Jurkat, Clone E6-1 (cell line): ENCODE measurements at regions not wholly inside any gene's neighbourhood (a gene's known extent, or its start where the extent isn't known, plus 50 kb on each side); places are given as distances from the start of the nearest gene placed in this dataset.

ENCODE experiments used
- DNase-seq: peaks from one replicate; pipeline ENCODE4 v3.0.0-alpha.2; 2011; ENCODE audit warnings: low read depth, low spot score
- H3K4me3 ChIP-seq: 2 replicates; pipeline ENCODE4 v1.5.1; 2011; ENCODE audit warnings: mild to moderate bottlenecking, low read length, control low read depth, moderate library complexity

- H3K4me3 ChIP-seq = no peak overlapping the region
- DNase-seq = peak; percentile 33
Observed at GRCh38 chr3:30112902-30113484, 493.4 kb upstream of the TGFBR2 start.

- H3K4me3 ChIP-seq = no peak overlapping the region
- no peak for DNase-seq
Observed at GRCh38 chr3:30113906-30114305, 492.5 kb upstream of the TGFBR2 start.

GRCh38 chr3:30114918-30115317 lies 491.5 kb upstream of the TGFBR2 start:
- DNase-seq = no peak

GRCh38 chr3:30122359-30122758 lies 484.0 kb upstream of the TGFBR2 start:
- H3K4me3 ChIP-seq = no peak overlapping the region
- DNase-seq = no peak

More at GRCh38 chr3:30114918-30115317, 491.5 kb upstream of the TGFBR2 start:
- no peak overlapping the region for H3K4me3 ChIP-seq

GRCh38 chr3:30123224-30123623 lies 483.2 kb upstream of the TGFBR2 start:
- DNase-seq = no peak
- no peak overlapping the region for H3K4me3 ChIP-seq

- H3K4me3 ChIP-seq = no peak overlapping the region
- no peak for DNase-seq
Observed at GRCh38 chr3:30123755-30124154, 482.6 kb upstream of the TGFBR2 start.

- DNase-seq = no peak
Observed at GRCh38 chr3:30124435-30125370, 481.7 kb upstream of the TGFBR2 start.

GRCh38 chr3:30129765-30130164 lies 476.6 kb upstream of the TGFBR2 start:
- no peak for DNase-seq
- H3K4me3 ChIP-seq = no peak overlapping the region

More at GRCh38 chr3:30124435-30125370, 481.7 kb upstream of the TGFBR2 start:
- H3K4me3 ChIP-seq = no peak overlapping the region

- DNase-seq = no peak
- no peak overlapping the region for H3K4me3 ChIP-seq
Observed at GRCh38 chr3:30130391-30130790, 476.0 kb upstream of the TGFBR2 start.

- H3K4me3 ChIP-seq = no peak overlapping the region
- DNase-seq = no peak
Observed at GRCh38 chr3:30131191-30131590, 475.2 kb upstream of the TGFBR2 start.

GRCh38 chr3:30135190-30135589 lies 471.2 kb upstream of the TGFBR2 start:
- no peak for DNase-seq
- no peak overlapping the region for H3K4me3 ChIP-seq

GRCh38 chr3:30139283-30139682 lies 467.1 kb upstream of the TGFBR2 start:
- no peak overlapping the region for H3K4me3 ChIP-seq

GRCh38 chr3:30140356-30141075 lies 465.9 kb upstream of the TGFBR2 start:
- no peak for DNase-seq

More at GRCh38 chr3:30139283-30139682, 467.1 kb upstream of the TGFBR2 start:
- no peak for DNase-seq

GRCh38 chr3:30141178-30141581 lies 465.2 kb upstream of the TGFBR2 start:
- DNase-seq = no peak
- no peak overlapping the region for H3K4me3 ChIP-seq

More at GRCh38 chr3:30140356-30141075, 465.9 kb upstream of the TGFBR2 start:
- H3K4me3 ChIP-seq = no peak overlapping the region

GRCh38 chr3:30141927-30142326 lies 464.5 kb upstream of the TGFBR2 start:
- no peak overlapping the region for H3K4me3 ChIP-seq
- no peak for DNase-seq

GRCh38 chr3:30142946-30143345 lies 463.5 kb upstream of the TGFBR2 start:
- no peak for DNase-seq

GRCh38 chr3:30145281-30145680 lies 461.1 kb upstream of the TGFBR2 start:
- no peak overlapping the region for H3K4me3 ChIP-seq
- DNase-seq = no peak

More at GRCh38 chr3:30142946-30143345, 463.5 kb upstream of the TGFBR2 start:
- no peak overlapping the region for H3K4me3 ChIP-seq

GRCh38 chr3:30146978-30147377 lies 459.4 kb upstream of the TGFBR2 start:
- H3K4me3 ChIP-seq = no peak overlapping the region
- no peak for DNase-seq

- no peak for DNase-seq
- no peak overlapping the region for H3K4me3 ChIP-seq
Observed at GRCh38 chr3:30154853-30155252, 451.5 kb upstream of the TGFBR2 start.

- no peak for DNase-seq
- H3K4me3 ChIP-seq = no peak overlapping the region
Observed at GRCh38 chr3:30155755-30156154, 450.6 kb upstream of the TGFBR2 start.
